ENCODE measurements at regions not wholly inside any gene's neighbourhood (a gene's known extent, or its start where the extent isn't known, plus 50 kb on each side); places are given as distances from the start of the nearest gene placed in this dataset.
"Not testable (repeated sequence)": the region's sequence is repeated elsewhere in the genome, so short reads cannot be mapped to it uniquely, and the experiment has no call there.

GRCh38 chr7:84733976-84734375 is 452.9 kb downstream of the SEMA3D start:
- DNase-seq (ENCODE audit: low read depth) = not testable (repeated sequence)

- not testable (repeated sequence) for DNase-seq (ENCODE audit: low read depth)
Measured at GRCh38 chr7:84730864-84731263, 456.0 kb downstream of the SEMA3D start.

- peak; percentile 17 for DNase-seq (ENCODE audit: low read depth)
Measured at GRCh38 chr7:84729284-84729683, 457.6 kb downstream of the SEMA3D start.

GRCh38 chr7:84722734-84723133 is 464.1 kb downstream of the SEMA3D start:
- no peak for DNase-seq (ENCODE audit: low read depth)

GRCh38 chr7:84722086-84722485 is 464.8 kb downstream of the SEMA3D start:
- no peak for DNase-seq (ENCODE audit: low read depth)

GRCh38 chr7:84720456-84721097 is 466.3 kb downstream of the SEMA3D start:
- DNase-seq (ENCODE audit: low read depth) = no peak

- DNase-seq (ENCODE audit: low read depth) = no peak
Measured at GRCh38 chr7:84714765-84715164, 472.1 kb downstream of the SEMA3D start.

GRCh38 chr7:84712374-84713121 is 474.3 kb downstream of the SEMA3D start:
- no peak for DNase-seq (ENCODE audit: low read depth)

GRCh38 chr7:84710538-84710937 is 476.3 kb downstream of the SEMA3D start:
- not testable (repeated sequence) for DNase-seq (ENCODE audit: low read depth)

- no peak for DNase-seq (ENCODE audit: low read depth)
Measured at GRCh38 chr7:84705706-84706105, 481.1 kb downstream of the SEMA3D start.

- DNase-seq (ENCODE audit: low read depth) = no peak
Measured at GRCh38 chr7:84705079-84705478, 481.8 kb downstream of the SEMA3D start.

GRCh38 chr7:84704380-84704779 is 482.5 kb downstream of the SEMA3D start:
- DNase-seq (ENCODE audit: low read depth) = no peak

GRCh38 chr7:84701524-84702306 is 485.1 kb downstream of the SEMA3D start:
- peak; percentile 87 for DNase-seq (ENCODE audit: low read depth)

GRCh38 chr7:84700563-84701370 is 486.1 kb downstream of the SEMA3D start:
- DNase-seq (ENCODE audit: low read depth) = no peak

GRCh38 chr7:84697506-84697905 is 489.4 kb downstream of the SEMA3D start:
- peak; percentile 57 for DNase-seq (ENCODE audit: low read depth)

- no peak for DNase-seq (ENCODE audit: low read depth)
Measured at GRCh38 chr7:84693483-84693882, 493.4 kb downstream of the SEMA3D start.

- DNase-seq (ENCODE audit: low read depth) = peak; percentile 35
Measured at GRCh38 chr7:84688671-84689070, 494.1 kb upstream of the SEMA3A start.

- DNase-seq (ENCODE audit: low read depth) = no peak
Measured at GRCh38 chr7:84686373-84686772, 491.8 kb upstream of the SEMA3A start.

GRCh38 chr7:84684836-84685480 is 490.4 kb upstream of the SEMA3A start:
- DNase-seq (ENCODE audit: low read depth) = no peak

GRCh38 chr7:84682543-84682942 is 488.0 kb upstream of the SEMA3A start:
- no peak for DNase-seq (ENCODE audit: low read depth)

- no peak for DNase-seq (ENCODE audit: low read depth)
Measured at GRCh38 chr7:84678841-84679240, 484.3 kb upstream of the SEMA3A start.
